ENCODE measurements at regions not wholly inside any gene's neighbourhood (a gene's known extent, or its start where the extent isn't known, plus 50 kb on each side); places are given as distances from the start of the nearest gene placed in this dataset.

GRCh38 chr16:8083560-8083959 lies 506.8 kb downstream of the TMEM114 start:
- no peak for TF ChIP-seq POLR2AphosphoS5 (IDR thresholded peaks at IDR 0.05; ENCODE audit: low read depth, low read length)
- no peak for TF ChIP-seq POU2F2 (IDR thresholded peaks at IDR 0.05; ENCODE audit: low read depth, low read length)
- TF ChIP-seq POLR2A (IDR thresholded peaks at IDR 0.05; ENCODE audit: low read depth, low read length) = no peak

Data from GM12891 (cell line).